ENCODE measurements at regions not wholly inside any gene's neighbourhood (a gene's known extent, or its start where the extent isn't known, plus 50 kb on each side); places are given as distances from the start of the nearest gene placed in this dataset.

GRCh38 chr1:36603461-36603860 is 120.7 kb upstream of the CSF3R start:
- WGBS, result 98% methylated on average over 3 of the region's 3 CpGs
- Histone ChIP-seq H3K36me3 (ENCODE audit: control insufficient read depth in 2 of 2, insufficient read depth in 2 of 2, low read length in 1 of 2) (no peaks in the 10 kb centered on the region), H3K27ac (ENCODE audit: low read depth in 1 of 2, low read length in 1 of 2) (no peak overlapping the region), H3K4me3 (ENCODE audit: low read length in 2 of 2) (no peak overlapping the region), H3K4me1 (ENCODE audit: control insufficient read depth in 2 of 2, insufficient read depth in 2 of 2, low read length in 2 of 2) (no peaks in the 10 kb centered on the region), H3K27me3 (ENCODE audit: control insufficient read depth in 2 of 2, insufficient read depth in 1 of 2, low read length in 1 of 2) (no peaks in the 10 kb centered on the region), H3K9me3 (ENCODE audit: control insufficient read depth in 2 of 2, insufficient read depth in 1 of 2, low read length in 1 of 2) (no peaks in the 10 kb centered on the region)
- DNase-seq (ENCODE audit: low read depth in 6 of 9, low spot score in 9 of 9), result no peak

GRCh38 chr1:36602184-36602583 is 119.5 kb upstream of the CSF3R start:
- no peaks in the 10 kb centered on the region for H3K9me3 ChIP-seq (ENCODE audit: control insufficient read depth in 2 of 2, insufficient read depth in 1 of 2, low read length in 1 of 2)
- no peaks in the 10 kb centered on the region for H3K27me3 ChIP-seq (ENCODE audit: control insufficient read depth in 2 of 2, insufficient read depth in 1 of 2, low read length in 1 of 2)

GRCh38 chr1:36599828-36600227 is 117.1 kb upstream of the CSF3R start:
- Histone ChIP-seq H3K9me3 (ENCODE audit: control insufficient read depth in 2 of 2, insufficient read depth in 1 of 2, low read length in 1 of 2) (no peaks in the 10 kb centered on the region), H3K4me3 (ENCODE audit: low read length in 2 of 2) (no peak overlapping the region), H3K4me1 (ENCODE audit: control insufficient read depth in 2 of 2, insufficient read depth in 2 of 2, low read length in 2 of 2) (no peaks in the 10 kb centered on the region), H3K27ac (ENCODE audit: low read depth in 1 of 2, low read length in 1 of 2) (no peak overlapping the region), H3K36me3 (ENCODE audit: control insufficient read depth in 2 of 2, insufficient read depth in 2 of 2, low read length in 1 of 2) (no peaks in the 10 kb centered on the region), H3K27me3 (ENCODE audit: control insufficient read depth in 2 of 2, insufficient read depth in 1 of 2, low read length in 1 of 2) (peaks cover 0 to 13% of the 10 kb centered on the region in 2 donors)
- no peak for DNase-seq (ENCODE audit: low read depth in 6 of 9, low spot score in 9 of 9)
- WGBS, result 95% methylated on average over 1 of the region's 1 CpG

More at GRCh38 chr1:36602184-36602583, 119.5 kb upstream of the CSF3R start:
- WGBS, result 79% methylated on average over 4 of the region's 4 CpGs
- Histone ChIP-seq H3K4me3 (ENCODE audit: low read length in 2 of 2) (no peak overlapping the region), H3K27ac (ENCODE audit: low read depth in 1 of 2, low read length in 1 of 2) (no peak overlapping the region), H3K4me1 (ENCODE audit: control insufficient read depth in 2 of 2, insufficient read depth in 2 of 2, low read length in 2 of 2) (no peaks in the 10 kb centered on the region), H3K36me3 (ENCODE audit: control insufficient read depth in 2 of 2, insufficient read depth in 2 of 2, low read length in 1 of 2) (no peaks in the 10 kb centered on the region)
- no peak for DNase-seq (ENCODE audit: low read depth in 6 of 9, low spot score in 9 of 9)

GRCh38 chr1:36597514-36597913 is 114.8 kb upstream of the CSF3R start:
- no peak overlapping the region for H3K4me3 ChIP-seq (ENCODE audit: low read length in 2 of 2)
- no peaks in the 10 kb centered on the region for H3K9me3 ChIP-seq (ENCODE audit: control insufficient read depth in 2 of 2, insufficient read depth in 1 of 2, low read length in 1 of 2)
- H3K27me3 ChIP-seq (ENCODE audit: control insufficient read depth in 2 of 2, insufficient read depth in 1 of 2, low read length in 1 of 2), result peaks cover 0 to 17% of the 10 kb centered on the region in 2 donors
- no peaks in the 10 kb centered on the region for H3K36me3 ChIP-seq (ENCODE audit: control insufficient read depth in 2 of 2, insufficient read depth in 2 of 2, low read length in 1 of 2)
- WGBS, result 90% methylated on average over 5 of the region's 5 CpGs
- no peaks in the 10 kb centered on the region for H3K4me1 ChIP-seq (ENCODE audit: control insufficient read depth in 2 of 2, insufficient read depth in 2 of 2, low read length in 2 of 2)
- no peak overlapping the region for H3K27ac ChIP-seq (ENCODE audit: low read depth in 1 of 2, low read length in 1 of 2)
- DNase-seq (ENCODE audit: low read depth in 6 of 9, low spot score in 9 of 9), result no peak

GRCh38 chr1:36595921-36596320 is 113.2 kb upstream of the CSF3R start:
- WGBS, result 90% methylated on average over 11 of the region's 11 CpGs
- H3K4me1 ChIP-seq (ENCODE audit: control insufficient read depth in 2 of 2, insufficient read depth in 2 of 2, low read length in 2 of 2), result no peaks in the 10 kb centered on the region
- peaks cover 0 to 22% of the 10 kb centered on the region in 2 donors for H3K27me3 ChIP-seq (ENCODE audit: control insufficient read depth in 2 of 2, insufficient read depth in 1 of 2, low read length in 1 of 2)
- no peak overlapping the region for H3K4me3 ChIP-seq (ENCODE audit: low read length in 2 of 2)
- no peak for DNase-seq (ENCODE audit: low read depth in 6 of 9, low spot score in 9 of 9)
- no peaks in the 10 kb centered on the region for H3K9me3 ChIP-seq (ENCODE audit: control insufficient read depth in 2 of 2, insufficient read depth in 1 of 2, low read length in 1 of 2)
- H3K27ac ChIP-seq (ENCODE audit: low read depth in 1 of 2, low read length in 1 of 2), result no peak overlapping the region
- H3K36me3 ChIP-seq (ENCODE audit: control insufficient read depth in 2 of 2, insufficient read depth in 2 of 2, low read length in 1 of 2), result no peaks in the 10 kb centered on the region

GRCh38 chr1:36595349-36595748 is 112.6 kb upstream of the CSF3R start:
- no peak for DNase-seq (ENCODE audit: low read depth in 6 of 9, low spot score in 9 of 9)
- Histone ChIP-seq H3K27me3 (ENCODE audit: control insufficient read depth in 2 of 2, insufficient read depth in 1 of 2, low read length in 1 of 2) (peaks cover 0 to 26% of the 10 kb centered on the region in 2 donors), H3K9me3 (ENCODE audit: control insufficient read depth in 2 of 2, insufficient read depth in 1 of 2, low read length in 1 of 2) (no peaks in the 10 kb centered on the region), H3K4me3 (ENCODE audit: low read length in 2 of 2) (no peak overlapping the region), H3K27ac (ENCODE audit: low read depth in 1 of 2, low read length in 1 of 2) (no peak overlapping the region), H3K4me1 (ENCODE audit: control insufficient read depth in 2 of 2, insufficient read depth in 2 of 2, low read length in 2 of 2) (no peaks in the 10 kb centered on the region), H3K36me3 (ENCODE audit: control insufficient read depth in 2 of 2, insufficient read depth in 2 of 2, low read length in 1 of 2) (no peaks in the 10 kb centered on the region)
- 32% methylated on average over 11 of the region's 11 CpGs for WGBS

GRCh38 chr1:36594023-36594422 is 111.3 kb upstream of the CSF3R start:
- no peak for DNase-seq (ENCODE audit: low read depth in 6 of 9, low spot score in 9 of 9)
- WGBS, result 88% methylated on average over 7 of the region's 7 CpGs
- Histone ChIP-seq H3K36me3 (ENCODE audit: control insufficient read depth in 2 of 2, insufficient read depth in 2 of 2, low read length in 1 of 2) (no peaks in the 10 kb centered on the region), H3K27me3 (ENCODE audit: control insufficient read depth in 2 of 2, insufficient read depth in 1 of 2, low read length in 1 of 2) (peaks cover 0 to 30% of the 10 kb centered on the region in 2 donors), H3K4me3 (ENCODE audit: low read length in 2 of 2) (no peak overlapping the region), H3K9me3 (ENCODE audit: control insufficient read depth in 2 of 2, insufficient read depth in 1 of 2, low read length in 1 of 2) (no peaks in the 10 kb centered on the region), H3K27ac (ENCODE audit: low read depth in 1 of 2, low read length in 1 of 2) (no peak overlapping the region), H3K4me1 (ENCODE audit: control insufficient read depth in 2 of 2, insufficient read depth in 2 of 2, low read length in 2 of 2) (no peaks in the 10 kb centered on the region)

- WGBS, result 66% methylated on average over 7 of the region's 7 CpGs
Measured at GRCh38 chr1:36591278-36591677, 108.6 kb upstream of the CSF3R start.

GRCh38 chr1:36590771-36591170 is 108.1 kb upstream of the CSF3R start:
- 19% methylated on average over 9 of the region's 9 CpGs for WGBS
- Histone ChIP-seq H3K36me3 (ENCODE audit: control insufficient read depth in 2 of 2, insufficient read depth in 2 of 2, low read length in 1 of 2) (no peaks in the 10 kb centered on the region), H3K4me1 (ENCODE audit: control insufficient read depth in 2 of 2, insufficient read depth in 2 of 2, low read length in 2 of 2) (no peaks in the 10 kb centered on the region), H3K27ac (ENCODE audit: low read depth in 1 of 2, low read length in 1 of 2) (no peak overlapping the region), H3K27me3 (ENCODE audit: control insufficient read depth in 2 of 2, insufficient read depth in 1 of 2, low read length in 1 of 2) (peaks cover 0 to 44% of the 10 kb centered on the region in 2 donors), H3K9me3 (ENCODE audit: control insufficient read depth in 2 of 2, insufficient read depth in 1 of 2, low read length in 1 of 2) (no peaks in the 10 kb centered on the region), H3K4me3 (ENCODE audit: low read length in 2 of 2) (no peak overlapping the region)
- no peak for DNase-seq (ENCODE audit: low read depth in 6 of 9, low spot score in 9 of 9)

More at GRCh38 chr1:36591278-36591677, 108.6 kb upstream of the CSF3R start:
- no peak for DNase-seq (ENCODE audit: low read depth in 6 of 9, low spot score in 9 of 9)
- peaks cover 0 to 43% of the 10 kb centered on the region in 2 donors for H3K27me3 ChIP-seq (ENCODE audit: control insufficient read depth in 2 of 2, insufficient read depth in 1 of 2, low read length in 1 of 2)
- H3K4me1 ChIP-seq (ENCODE audit: control insufficient read depth in 2 of 2, insufficient read depth in 2 of 2, low read length in 2 of 2), result no peaks in the 10 kb centered on the region
- H3K9me3 ChIP-seq (ENCODE audit: control insufficient read depth in 2 of 2, insufficient read depth in 1 of 2, low read length in 1 of 2), result no peaks in the 10 kb centered on the region
- H3K36me3 ChIP-seq (ENCODE audit: control insufficient read depth in 2 of 2, insufficient read depth in 2 of 2, low read length in 1 of 2), result no peaks in the 10 kb centered on the region
- H3K4me3 ChIP-seq (ENCODE audit: low read length in 2 of 2), result no peak overlapping the region
- H3K27ac ChIP-seq (ENCODE audit: low read depth in 1 of 2, low read length in 1 of 2), result no peak overlapping the region

- WGBS, result 89% methylated on average over 4 of the region's 4 CpGs
- Histone ChIP-seq H3K9me3 (ENCODE audit: control insufficient read depth in 2 of 2, insufficient read depth in 1 of 2, low read length in 1 of 2) (no peaks in the 10 kb centered on the region), H3K27ac (ENCODE audit: low read depth in 1 of 2, low read length in 1 of 2) (no peak overlapping the region), H3K4me1 (ENCODE audit: control insufficient read depth in 2 of 2, insufficient read depth in 2 of 2, low read length in 2 of 2) (no peaks in the 10 kb centered on the region), H3K36me3 (ENCODE audit: control insufficient read depth in 2 of 2, insufficient read depth in 2 of 2, low read length in 1 of 2) (no peaks in the 10 kb centered on the region), H3K27me3 (ENCODE audit: control insufficient read depth in 2 of 2, insufficient read depth in 1 of 2, low read length in 1 of 2) (peaks cover 0 to 45% of the 10 kb centered on the region in 2 donors), H3K4me3 (ENCODE audit: low read length in 2 of 2) (no peak overlapping the region)
- no peak for DNase-seq (ENCODE audit: low read depth in 6 of 9, low spot score in 9 of 9)
Measured at GRCh38 chr1:36590264-36590663, 107.6 kb upstream of the CSF3R start.

Measured in thymus (tissue), 11 donors.